ENCODE measurements at regions not wholly inside any gene's neighbourhood (a gene's known extent, or its start where the extent isn't known, plus 50 kb on each side); places are given as distances from the start of the nearest gene placed in this dataset.
A peak's percentile ranks its signal among the peaks of the same experiment; 100 is the strongest.

GRCh38 chr20:60148885-60149284 is 190.7 kb downstream of the CDH26 start:
- Histone ChIP-seq H3K27me3 (ENCODE audit: low read depth) (no peaks in the 10 kb centered on the region), H3K36me3 (no peaks in the 10 kb centered on the region), H3K9me3 (no peaks in the 10 kb centered on the region), H3K4me3 (no peak overlapping the region), H3K4me1 (no peaks in the 10 kb centered on the region), H3K27ac (no peak overlapping the region)
- intact Hi-C loops (cut with DNase I): no loop called here
- TF ChIP-seq CTCF (IDR thresholded peaks at IDR 0.05): no peak
- ATAC-seq (peak in 1 of 2 donors; percentile 27), DNase-seq (no peak)

- no peaks in the 10 kb centered on the region for H3K9me3 ChIP-seq
- TF ChIP-seq CTCF (IDR thresholded peaks at IDR 0.05): no peak
- H3K27me3 ChIP-seq (ENCODE audit: low read depth): peaks cover 6% of the 10 kb centered on the region
- no peak for ATAC-seq
- H3K4me1 ChIP-seq: no peaks in the 10 kb centered on the region
- intact Hi-C loops (cut with DNase I): no loop called here
- H3K27ac ChIP-seq: no peak overlapping the region
- no peak overlapping the region for H3K4me3 ChIP-seq
- DNase-seq: no peak
- H3K36me3 ChIP-seq: no peaks in the 10 kb centered on the region
Observed at GRCh38 chr20:60152792-60153191, 194.6 kb downstream of the CDH26 start.

- intact Hi-C loops (cut with DNase I): no loop called here
- no peaks in the 10 kb centered on the region for H3K4me1 ChIP-seq
- no peaks in the 10 kb centered on the region for H3K36me3 ChIP-seq
- H3K9me3 ChIP-seq: no peaks in the 10 kb centered on the region
- H3K27ac ChIP-seq: no peak overlapping the region
- no peak for TF ChIP-seq CTCF (IDR thresholded peaks at IDR 0.05)
- DNase-seq (no peak), ATAC-seq (no peak)
- no peak overlapping the region for H3K4me3 ChIP-seq
- H3K27me3 ChIP-seq (ENCODE audit: low read depth): peaks cover 6% of the 10 kb centered on the region
Observed at GRCh38 chr20:60160451-60161145, 202.4 kb downstream of the CDH26 start.

- Histone ChIP-seq H3K27ac (no peak overlapping the region), H3K4me1 (no peaks in the 10 kb centered on the region), H3K9me3 (no peaks in the 10 kb centered on the region), H3K4me3 (no peak overlapping the region), H3K36me3 (no peaks in the 10 kb centered on the region), H3K27me3 (ENCODE audit: low read depth) (no peaks in the 10 kb centered on the region)
- DNase-seq: no peak
- no peak for TF ChIP-seq CTCF (IDR thresholded peaks at IDR 0.05)
- ATAC-seq: no peak
- intact Hi-C loops (cut with DNase I): no loop called here
Observed at GRCh38 chr20:60167812-60168211, 209.6 kb downstream of the CDH26 start.

- H3K27ac ChIP-seq: no peak overlapping the region
- H3K36me3 ChIP-seq: no peaks in the 10 kb centered on the region
- no peak for DNase-seq
- ATAC-seq: no peak
- TF ChIP-seq CTCF (IDR thresholded peaks at IDR 0.05): no peak
- no peaks in the 10 kb centered on the region for H3K27me3 ChIP-seq (ENCODE audit: low read depth)
- no peaks in the 10 kb centered on the region for H3K4me1 ChIP-seq
- no peaks in the 10 kb centered on the region for H3K9me3 ChIP-seq
- intact Hi-C loops (cut with DNase I): no loop called here
- H3K4me3 ChIP-seq: no peak overlapping the region
Observed at GRCh38 chr20:60168963-60169362, 210.7 kb downstream of the CDH26 start.
